Gastroesophageal sphincter (tissue), 4 donors: ENCODE measurements at regions not wholly inside any gene's neighbourhood (a gene's known extent, or its start where the extent isn't known, plus 50 kb on each side); places are given as distances from the start of the nearest gene placed in this dataset.

Experiments
- ATAC-seq: fragments of 150-250 bp; one replicate; pipeline ENCODE4 v1.9.1; 2016; ENCODE audit warnings: mild to moderate bottlenecking, moderate library complexity
- H3K27ac ChIP-seq, 4 donors: fragments of 200-600 bp; sonication (generic) in 3 of 4; 1 replicate in 3 of 4; 2 replicates in 1 of 4; pipeline ENCODE4 v1.5.1; 2016 to 2019
- H3K27me3 ChIP-seq: fragments of 200-600 bp; sonication (generic); one replicate; pipeline ENCODE4 v1.5.1; 2019
- H3K36me3 ChIP-seq, 2 donors: fragments of 200-600 bp; sonication (generic); one replicate each; pipeline ENCODE4 v1.5.1; 2019; ENCODE audit warnings: control low read depth in 1 of 2
- H3K4me1 ChIP-seq, 3 donors: fragments of 200-600 bp; sonication (generic); 1 replicate in 2 of 3; 2 replicates in 1 of 3; pipeline ENCODE4 v1.5.1; 2016 to 2019; ENCODE audit warnings: control low read depth in 2 of 3
- H3K4me3 ChIP-seq, 2 donors: fragments of 200-600 bp; sonication (generic); one replicate each; pipeline ENCODE4 v1.5.1; 2019; ENCODE audit warnings: mild to moderate bottlenecking in 1 of 2, moderate library complexity in 1 of 2
- H3K9me3 ChIP-seq, 3 donors: fragments of 200-600 bp; sonication (generic); one replicate each; pipeline ENCODE4 v1.5.1; 2017 to 2019; ENCODE audit warnings: control low read depth in 2 of 3
- CTCF ChIP-seq, 4 experiments: fragments of 200-600 bp in 2 of 4; fragments of 450-650 bp in 2 of 4; sonication (generic) in 1 of 4; IDR thresholded peaks; one replicate each; pipeline ENCODE4 v1.5.1; 2017 to 2019; ENCODE audit warnings: antibody characterized with exemption in 4 of 4, mild to moderate bottlenecking in 2 of 4, moderate library complexity in 2 of 4
- EP300 ChIP-seq: sonication (generic); formaldehyde crosslinking; IDR thresholded peaks from one replicate; pipeline ENCODE4 v1.6.1; 2017; ENCODE audit warnings: antibody characterized with exemption, mild to moderate bottlenecking
- POLR2A ChIP-seq, 2 donors: fragments of 450-650 bp; IDR thresholded peaks; one replicate each; pipeline ENCODE4 v1.6.1; 2017; ENCODE audit warnings: antibody characterized with exemption in 2 of 2, mild to moderate bottlenecking in 2 of 2, moderate library complexity in 1 of 2
- POLR2AphosphoS5 ChIP-seq: sonication (generic); formaldehyde crosslinking; IDR thresholded peaks from one replicate; pipeline ENCODE4 v1.6.1; 2017; ENCODE audit warnings: antibody characterized with exemption
- WGBS, 2 donors: methylation state at CpG; one replicate each; pipeline ENCODE4 v1.1.5; 2018; ENCODE audit warnings: low coverage in 1 of 2; 5-methylcytosine and 5-hydroxymethylcytosine counted together

- H3K27ac ChIP-seq, result no peak overlapping the region
- 88% methylated on average over 4 to 5 of the region's 5 CpGs for WGBS, 2 donors
- no peaks in the 10 kb centered on the region for H3K9me3 ChIP-seq
- no peak overlapping the region for H3K4me3 ChIP-seq
- ATAC-seq, result no peak
- H3K36me3 ChIP-seq, result no peaks in the 10 kb centered on the region
- no peaks in the 10 kb centered on the region for H3K4me1 ChIP-seq
- no peak for TF ChIP-seq POLR2A (IDR thresholded peaks at IDR 0.05)
- no peak for TF ChIP-seq POLR2AphosphoS5
- TF ChIP-seq CTCF (IDR thresholded peaks at IDR 0.05), result no peak
- TF ChIP-seq EP300, result no peak
- no peaks in the 10 kb centered on the region for H3K27me3 ChIP-seq
Observed at GRCh38 chr13:87084192-87084591, 587.0 kb upstream of the SLITRK5 start.

- no peak for TF ChIP-seq POLR2AphosphoS5
- WGBS, 2 donors, result 86 to 89% methylated on average over 2 of the region's 2 CpGs
- Histone ChIP-seq H3K36me3 (no peaks in the 10 kb centered on the region), H3K27me3 (no peaks in the 10 kb centered on the region), H3K4me1 (no peaks in the 10 kb centered on the region), H3K27ac (no peak overlapping the region), H3K9me3 (no peaks in the 10 kb centered on the region), H3K4me3 (no peak overlapping the region)
- ATAC-seq, result no peak
Observed at GRCh38 chr13:87087741-87088140, 583.4 kb upstream of the SLITRK5 start.

GRCh38 chr13:87089391-87089790 is 581.8 kb upstream of the SLITRK5 start:
- no peak for ATAC-seq
- Histone ChIP-seq H3K36me3 (no peaks in the 10 kb centered on the region), H3K4me3 (no peak overlapping the region), H3K27me3 (no peaks in the 10 kb centered on the region), H3K4me1 (no peaks in the 10 kb centered on the region), H3K9me3 (no peaks in the 10 kb centered on the region), H3K27ac (no peak overlapping the region)
- 86 to 93% methylated on average over 4 of the region's 4 CpGs for WGBS, 2 donors
- TF ChIP-seq POLR2A (IDR thresholded peaks at IDR 0.05) (no peak), POLR2AphosphoS5 (no peak), EP300 (no peak), CTCF (IDR thresholded peaks at IDR 0.05) (no peak)

- no peak for TF ChIP-seq CTCF (IDR thresholded peaks at IDR 0.05)
- 56 to 75% methylated on average over 2 of the region's 2 CpGs for WGBS, 2 donors
- Histone ChIP-seq H3K27me3 (no peaks in the 10 kb centered on the region), H3K9me3 (no peaks in the 10 kb centered on the region), H3K4me3 (no peak overlapping the region), H3K36me3 (no peaks in the 10 kb centered on the region), H3K27ac (no peak overlapping the region), H3K4me1 (no peaks in the 10 kb centered on the region)
- no peak for ATAC-seq
Observed at GRCh38 chr13:87093399-87093798, 577.8 kb upstream of the SLITRK5 start.

- no peaks in the 10 kb centered on the region for H3K9me3 ChIP-seq
- H3K36me3 ChIP-seq, result no peaks in the 10 kb centered on the region
- TF ChIP-seq CTCF (IDR thresholded peaks at IDR 0.05), result no peak
- TF ChIP-seq POLR2AphosphoS5, result no peak
- TF ChIP-seq POLR2A (IDR thresholded peaks at IDR 0.05), result no peak
- no peaks in the 10 kb centered on the region for H3K27me3 ChIP-seq
- no peak overlapping the region for H3K27ac ChIP-seq
- H3K4me1 ChIP-seq, result no peaks in the 10 kb centered on the region
- H3K4me3 ChIP-seq, result no peak overlapping the region
- ATAC-seq, result no peak
- 10 to 42% methylated on average over 2 to 3 of the region's 3 CpGs for WGBS, 2 donors
Observed at GRCh38 chr13:87094646-87095045, 576.5 kb upstream of the SLITRK5 start.

- TF ChIP-seq CTCF (IDR thresholded peaks at IDR 0.05) (no peak), EP300 (no peak), POLR2A (IDR thresholded peaks at IDR 0.05) (no peak), POLR2AphosphoS5 (no peak)
- 77 to 79% methylated on average over 5 of the region's 5 CpGs for WGBS, 2 donors
Observed at GRCh38 chr13:87100431-87100830, 570.7 kb upstream of the SLITRK5 start.

More at GRCh38 chr13:87100431-87100830, 570.7 kb upstream of the SLITRK5 start:
- Histone ChIP-seq H3K27ac (no peak overlapping the region), H3K27me3 (no peaks in the 10 kb centered on the region), H3K4me3 (no peak overlapping the region), H3K9me3 (no peaks in the 10 kb centered on the region), H3K36me3 (no peaks in the 10 kb centered on the region), H3K4me1 (no peaks in the 10 kb centered on the region)
- no peak for ATAC-seq
